Fibroblast of lung (primary cell): ENCODE measurements at regions not wholly inside any gene's neighbourhood (a gene's known extent, or its start where the extent isn't known, plus 50 kb on each side); places are given as distances from the start of the nearest gene placed in this dataset.

Experiments used
- CTCF ChIP-seq, 2 donors: IDR thresholded peaks in 1 of 2; conservative IDR thresholded peaks in 1 of 2; 1 replicate in 1 of 2; 2 replicates in 1 of 2; pipeline ENCODE4 v1.5.1; 2011 to 2012; ENCODE audit warnings: low read length in 2 of 2, control low read depth in 1 of 2, inconsistent platforms in 1 of 2, low read depth in 1 of 2, mild to moderate bottlenecking in 1 of 2
- EZH2 ChIP-seq: IDR thresholded peaks from 2 replicates; pipeline ENCODE4 v1.5.1; 2012; ENCODE audit warnings: low read length, control low read depth, mild to moderate bottlenecking; ENCODE audit errors: missing control alignments

GRCh38 chr21:16519036-16519435, 789.3 kb downstream of the USP25 start:
- TF ChIP-seq CTCF (conservative IDR thresholded peaks at IDR 0.05 in 1 of 2, IDR thresholded peaks at IDR 0.05 in 1 of 2; ENCODE audit: low read depth in 1 of 2, low read length in 2 of 2) (no peak), EZH2 (no peak)
